KBM-7 (cell line): ENCODE measurements at regions not wholly inside any gene's neighbourhood (a gene's known extent, or its start where the extent isn't known, plus 50 kb on each side); places are given as distances from the start of the nearest gene placed in this dataset.
"Not testable (repeated sequence)": the region's sequence is repeated elsewhere in the genome, so short reads cannot be mapped to it uniquely, and the experiment has no call there.

ENCODE experiments used
- DNase-seq: peaks from one replicate; pipeline ENCODE4 v3.0.0-alpha.2; 2015
- in situ Hi-C: fragments of 300-500 bp; cut with MboI; formaldehyde crosslinking; loops from 2 replicates; pipeline ENCODE4 v1.14.3; 2020; ENCODE audit warnings: low sequenced_read_pairs, low pct_unique_long_range_greater_than_20kb, mixed read lengths

DNA sequence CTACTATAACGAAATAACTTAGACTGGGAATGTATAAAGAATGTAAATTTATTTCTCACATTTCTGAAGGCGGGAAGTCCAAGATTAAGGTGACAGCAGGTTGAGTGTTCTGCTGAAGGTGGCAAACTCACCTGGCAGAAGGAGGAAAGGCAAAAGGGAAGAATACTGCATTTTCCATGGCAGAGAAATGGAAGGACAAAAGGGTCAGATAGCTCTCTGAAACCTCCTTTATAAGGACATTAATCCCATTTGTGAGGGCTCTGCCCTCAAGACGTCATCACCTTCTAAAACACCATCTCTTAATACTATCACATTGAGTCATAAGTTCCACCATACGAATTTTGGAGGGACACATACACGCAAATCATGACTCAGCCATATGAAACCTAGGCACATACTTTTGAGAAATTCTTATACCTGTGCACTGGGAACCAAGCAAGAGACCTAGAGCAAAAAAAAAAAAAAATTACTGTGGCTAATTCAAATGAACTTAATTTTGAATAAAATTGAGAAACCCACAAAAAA lies 1669.3 kb upstream of the FLRT2 start:
- in situ Hi-C loops, result no loop called here
- no peak for DNase-seq

DNA sequence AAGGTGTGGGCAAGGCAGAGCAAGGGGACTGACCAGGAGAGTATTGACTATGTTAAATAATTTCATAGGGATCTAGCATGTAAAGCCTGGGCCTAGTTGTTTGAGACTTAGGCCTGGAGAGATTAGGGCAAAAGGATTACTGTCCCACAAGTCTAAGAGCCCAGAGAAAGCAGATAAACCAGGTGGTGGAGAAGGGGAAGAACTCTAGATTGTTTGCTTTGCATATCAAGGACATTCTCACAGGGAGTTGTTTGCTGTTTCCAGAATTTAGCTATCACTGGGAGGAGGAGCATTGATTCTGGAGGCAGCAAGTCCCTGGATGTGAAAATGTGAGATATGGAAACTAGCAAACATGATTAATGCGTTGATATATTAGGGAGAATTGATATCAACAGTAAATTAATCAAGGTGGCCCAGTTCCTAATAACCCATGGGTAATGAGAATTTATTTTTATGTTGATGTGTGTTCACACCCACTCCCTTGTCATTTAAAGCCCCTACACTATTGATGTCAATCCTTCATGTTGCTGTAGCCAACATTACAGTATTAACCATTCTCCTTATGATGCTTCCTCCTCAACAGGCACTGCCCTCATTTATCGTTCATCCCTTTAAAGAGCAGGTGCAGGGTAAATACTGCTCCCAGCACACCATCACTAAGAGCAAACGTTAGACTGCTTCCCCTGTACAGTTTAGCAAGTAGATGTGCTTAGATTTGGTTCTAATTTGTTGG lies 1666.7 kb upstream of the FLRT2 start:
- no peak for DNase-seq
- in situ Hi-C loops, result no loop called here

- no peak for DNase-seq
- in situ Hi-C loops, result no loop called here
These were observed 1665.8 kb upstream of the FLRT2 start for GRCh38 chr14:83864106-83864505.

- DNase-seq, result no peak
- in situ Hi-C loops, result no loop called here
These were observed 1662.2 kb upstream of the FLRT2 start for GRCh38 chr14:83867566-83868225.

- no peak for DNase-seq
- in situ Hi-C loops, result no loop called here
These were observed 1659.2 kb upstream of the FLRT2 start for GRCh38 chr14:83870546-83871270.

DNA sequence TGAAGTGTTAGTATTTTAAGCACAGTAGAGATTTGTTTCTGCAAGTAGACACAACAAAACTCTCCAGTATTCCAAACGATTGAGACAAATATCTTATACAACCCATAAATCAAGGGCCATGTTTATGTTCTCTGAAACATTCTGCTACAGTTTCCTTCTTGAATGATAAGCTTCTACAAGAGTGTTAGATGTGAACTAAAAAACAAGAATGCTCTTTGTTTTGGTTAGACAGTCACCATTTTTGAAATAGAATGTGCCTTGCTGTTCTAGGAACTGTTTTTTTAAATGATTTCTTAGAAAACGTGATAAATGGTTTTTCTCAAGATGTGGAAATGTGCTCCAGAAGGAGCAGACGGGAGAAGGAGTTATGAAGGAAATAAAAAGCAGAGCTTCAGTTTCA lies 1656.3 kb upstream of the FLRT2 start:
- in situ Hi-C loops, result no loop called here

GRCh38 chr14:83874662-83875061 lies 1655.3 kb upstream of the FLRT2 start:
- no peak for DNase-seq
- in situ Hi-C loops, result no loop called here

More for the DNA sequence above, 1656.3 kb upstream of the FLRT2 start:
- no peak for DNase-seq

GRCh38 chr14:83883732-83884131 lies 1646.2 kb upstream of the FLRT2 start:
- DNase-seq, result no peak
- in situ Hi-C loops, result no loop called here

GRCh38 chr14:83885837-83886293 lies 1644.1 kb upstream of the FLRT2 start:
- in situ Hi-C loops, result no loop called here
- DNase-seq, result no peak

DNA sequence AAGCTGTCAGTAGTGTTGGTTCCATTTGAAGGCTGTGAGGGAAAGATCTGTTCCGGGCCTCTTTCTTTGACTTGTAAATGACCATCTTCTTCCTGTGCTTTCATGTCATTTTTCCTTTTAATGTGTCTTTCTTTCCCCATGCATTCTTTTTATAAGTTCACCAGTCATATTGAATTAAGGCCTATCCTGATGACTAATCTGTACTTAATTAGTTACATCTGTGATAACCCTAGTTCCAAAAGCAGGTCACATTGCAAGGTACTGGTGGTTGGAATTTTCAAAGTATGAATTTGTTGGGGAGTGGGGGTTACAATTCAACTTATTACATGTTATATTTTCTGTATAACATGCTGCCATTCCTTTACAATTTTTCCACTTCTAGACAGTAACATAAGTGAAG lies 1642.1 kb upstream of the FLRT2 start:
- in situ Hi-C loops, result no loop called here
- DNase-seq, result no peak

GRCh38 chr14:83893447-83893846 lies 1636.5 kb upstream of the FLRT2 start:
- no peak for DNase-seq
- in situ Hi-C loops, result no loop called here

- in situ Hi-C loops, result no loop called here
These were observed 1635.4 kb upstream of the FLRT2 start for GRCh38 chr14:83894568-83894967.

DNA sequence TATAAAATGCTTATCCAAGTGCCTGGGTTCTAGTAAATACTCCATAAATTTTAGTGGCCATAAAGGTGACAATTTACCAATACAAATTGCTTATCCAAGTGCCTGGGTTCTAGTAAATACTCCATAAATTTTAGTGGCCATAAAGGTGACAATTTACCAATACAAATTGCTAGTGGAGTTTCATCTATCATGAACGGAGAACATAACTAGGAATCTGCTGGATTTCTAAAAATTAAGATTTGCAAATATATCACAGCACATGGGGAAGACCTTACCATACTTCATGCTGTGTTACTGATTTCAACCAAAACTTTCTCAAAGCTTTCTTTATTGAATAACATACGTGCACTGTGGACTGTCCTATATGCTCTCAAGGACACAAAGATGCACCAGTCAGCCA lies 1631.4 kb upstream of the FLRT2 start:
- in situ Hi-C loops, DNase-seq: not testable (repeated sequence)

More at GRCh38 chr14:83894568-83894967, 1635.4 kb upstream of the FLRT2 start:
- no peak for DNase-seq

DNA sequence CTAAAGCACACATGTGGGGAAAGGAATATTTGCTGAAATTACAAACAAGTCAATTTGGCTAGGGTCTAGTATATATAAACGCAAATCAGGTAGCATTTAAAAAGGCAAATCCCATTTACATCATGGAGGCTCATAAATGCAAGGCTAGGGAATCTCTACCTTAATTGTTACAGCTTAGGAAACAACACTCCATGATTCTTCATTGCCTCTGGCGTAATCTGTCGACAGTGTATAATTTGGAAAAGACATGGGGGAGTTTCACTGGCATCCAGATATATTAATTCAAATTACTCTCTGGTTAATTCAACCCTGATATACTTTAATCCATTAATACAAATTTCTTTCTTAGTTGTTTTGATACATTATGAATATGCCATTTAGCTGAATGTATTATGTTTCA lies 1630.2 kb upstream of the FLRT2 start:
- DNase-seq, result no peak
- in situ Hi-C loops, result no loop called here

DNA sequence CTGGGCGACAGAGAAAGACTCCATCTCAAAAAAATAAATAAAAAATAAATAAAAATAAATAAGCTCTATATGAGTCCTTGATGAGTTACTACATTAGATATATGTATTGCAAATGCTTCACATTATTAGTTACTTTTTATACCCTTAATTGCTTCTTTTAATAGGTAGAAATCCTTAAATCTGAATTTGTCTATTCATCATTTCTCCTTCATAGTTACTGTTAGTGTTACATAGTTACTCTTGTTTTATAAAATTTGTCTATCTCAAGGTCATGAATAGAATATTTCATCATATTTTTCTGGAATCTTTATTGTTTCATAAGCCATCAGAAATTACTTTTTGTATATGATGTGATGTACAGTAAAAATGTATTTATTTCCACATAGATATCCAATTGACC lies 1624.8 kb upstream of the FLRT2 start:
- in situ Hi-C loops, result no loop called here
- no peak for DNase-seq

GRCh38 chr14:83908419-83908818 lies 1621.5 kb upstream of the FLRT2 start:
- in situ Hi-C loops, result no loop called here
- DNase-seq, result no peak

DNA sequence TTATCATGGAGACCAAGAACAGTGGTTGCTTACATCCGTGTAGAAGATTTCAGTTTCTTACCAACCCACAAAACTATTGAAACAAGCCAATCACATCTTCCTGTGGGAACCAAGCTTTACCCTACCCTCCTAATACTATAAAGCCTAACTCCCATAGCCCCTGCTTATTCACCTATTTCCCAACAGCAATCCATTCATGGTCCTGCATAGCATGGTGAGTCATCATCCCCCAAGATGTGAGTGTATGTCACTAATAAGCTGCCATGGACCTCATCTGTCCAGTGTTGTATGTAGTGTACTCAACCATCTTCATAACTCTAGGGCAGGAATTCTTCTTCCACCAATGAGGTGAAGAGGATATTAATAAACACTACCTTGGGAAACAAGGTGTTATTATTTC lies 1620.4 kb upstream of the FLRT2 start:
- in situ Hi-C loops, result no loop called here
- DNase-seq, result no peak

- DNase-seq, result no peak
- in situ Hi-C loops, result no loop called here
These were observed 1617.8 kb upstream of the FLRT2 start for GRCh38 chr14:83912032-83912642.

GRCh38 chr14:83913476-83913875 lies 1616.5 kb upstream of the FLRT2 start:
- in situ Hi-C loops, result no loop called here
- no peak for DNase-seq

DNA sequence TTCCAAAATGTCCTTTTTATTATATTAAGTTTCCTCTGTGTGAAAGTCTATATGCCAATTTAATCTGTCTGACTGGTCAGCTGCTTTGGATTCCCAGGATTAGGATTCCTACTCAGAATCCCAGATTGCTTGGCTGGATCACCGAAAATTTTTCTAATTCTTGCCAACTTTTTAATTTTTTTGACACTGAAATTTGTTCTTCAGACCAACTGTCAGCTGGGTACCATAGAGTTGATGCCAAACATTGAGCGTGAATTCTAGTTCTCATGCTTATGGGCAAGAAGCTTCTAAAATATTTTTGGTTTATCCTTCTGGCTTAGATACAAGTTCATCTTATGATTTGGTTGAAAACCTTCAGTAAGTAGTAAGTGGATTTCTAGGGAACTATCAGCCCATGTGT lies 1611.4 kb upstream of the FLRT2 start:
- in situ Hi-C loops, result no loop called here
- DNase-seq, result no peak
